OCI-LY3 (cell line): ENCODE measurements at regions not wholly inside any gene's neighbourhood (a gene's known extent, or its start where the extent isn't known, plus 50 kb on each side); places are given as distances from the start of the nearest gene placed in this dataset.

Experiments used
- H2AFZ ChIP-seq: fragments of 200-600, 300-600 bp; shearing (Covaris generic); 2 replicates; pipeline ENCODE4 v1.6.0; 2014; ENCODE audit warnings: antibody characterized with exemption, low read depth, low read length
- H3K27ac ChIP-seq: fragments of 200-600, 300-600 bp; sonication (generic); 2 replicates; pipeline ENCODE4 v1.5.1; 2014; ENCODE audit warnings: mild to moderate bottlenecking, low read length, moderate library complexity, mixed read lengths
- H3K27me3 ChIP-seq: fragments of 200-600, 300-600 bp; sonication (generic); 2 replicates; pipeline ENCODE4 v1.6.1; 2014; ENCODE audit warnings: low read depth, low read length, mixed read lengths
- H3K36me3 ChIP-seq: fragments of 200-600, 300-600 bp; sonication (generic); replicated peaks from 2 replicates; pipeline ENCODE3; 2014; ENCODE audit warnings: low read depth, low read length, mixed read lengths
- H3K4me1 ChIP-seq: fragments of 300-600, 200-600 bp; sonication (generic); 2 replicates; pipeline ENCODE4 v1.6.1; 2014; ENCODE audit warnings: low read length, mixed read lengths
- H3K4me2 ChIP-seq: fragments of 200-600, 300-600 bp; sonication (generic); 2 replicates; pipeline ENCODE4 v1.6.1; 2014; ENCODE audit warnings: low read length, mixed read lengths
- H3K4me3 ChIP-seq: fragments of 300-600, 200-600 bp; sonication (generic); 2 replicates; pipeline ENCODE4 v1.5.1; 2014; ENCODE audit warnings: antibody characterized with exemption, mild to moderate bottlenecking, low read length, moderate library complexity
- H3K79me2 ChIP-seq: fragments of 300-600, 200-600 bp; shearing (Covaris generic); 2 replicates; pipeline ENCODE4 v1.6.1; 2014; ENCODE audit warnings: mild to moderate bottlenecking, low read length, mixed read lengths
- H3K9ac ChIP-seq: fragments of 300-600, 200-600 bp; shearing (Covaris generic); 2 replicates; pipeline ENCODE4 v1.6.0; 2014; ENCODE audit warnings: mild to moderate bottlenecking, low read length, moderate library complexity
- H3K9me3 ChIP-seq: fragments of 200-600, 300-600 bp; shearing (Covaris generic); 2 replicates; pipeline ENCODE4 v1.6.1; 2014; ENCODE audit warnings: low read length, mixed read lengths; ENCODE audit not compliant: insufficient read depth
- H4K20me1 ChIP-seq: fragments of 200-600, 300-600 bp; sonication (generic); 2 replicates; pipeline ENCODE4 v1.6.1; 2016; ENCODE audit warnings: low read length, mixed read lengths; ENCODE audit not compliant: insufficient read depth
- CTCF ChIP-seq: fragments of 200-600, 300-600 bp; sonication (generic); IDR thresholded peaks from 2 replicates; pipeline ENCODE4 v1.5.1; 2014; ENCODE audit warnings: antibody characterized with exemption, low read length, low read depth
- EZH2phosphoT487 ChIP-seq: fragments of 200-600 bp; shearing (Covaris generic); IDR thresholded peaks from 2 replicates; pipeline ENCODE4 v1.6.1; 2018; ENCODE audit warnings: antibody characterized with exemption, mixed run types, low read depth

GRCh38 chr2:236342951-236343350 lies 78.7 kb upstream of the ASB18 start:
- Histone ChIP-seq H3K9ac (no peak overlapping the region), H3K27ac (no peak overlapping the region), H2AFZ (no peak overlapping the region)

GRCh38 chr2:236343400-236344161 lies 79.4 kb upstream of the ASB18 start:
- Histone ChIP-seq H3K9me3 (no peaks in the 10 kb centered on the region), H3K9ac (no peak overlapping the region), H3K4me2 (no peak overlapping the region), H2AFZ (no peak overlapping the region), H3K4me3 (no peak overlapping the region), H4K20me1 (no peaks in the 10 kb centered on the region), H3K27ac (no peak overlapping the region), H3K27me3 (no peaks in the 10 kb centered on the region), H3K79me2 (no peaks in the 10 kb centered on the region), H3K36me3 (no peaks in the 10 kb centered on the region), H3K4me1 (peaks cover 8% of the 10 kb centered on the region)
- TF ChIP-seq CTCF (peak; percentile 62), EZH2phosphoT487 (no peak)

More at GRCh38 chr2:236342951-236343350, 78.7 kb upstream of the ASB18 start:
- Histone ChIP-seq H3K4me2 (no peak overlapping the region), H3K4me1 (peaks cover 8% of the 10 kb centered on the region), H3K79me2 (no peaks in the 10 kb centered on the region), H3K27me3 (no peaks in the 10 kb centered on the region), H3K4me3 (no peak overlapping the region), H4K20me1 (no peaks in the 10 kb centered on the region), H3K9me3 (no peaks in the 10 kb centered on the region), H3K36me3 (no peaks in the 10 kb centered on the region)
- TF ChIP-seq CTCF (no peak), EZH2phosphoT487 (no peak)

GRCh38 chr2:236344446-236344845 lies 80.2 kb upstream of the ASB18 start:
- Histone ChIP-seq H3K4me2 (no peak overlapping the region), H3K4me1 (peaks cover 8% of the 10 kb centered on the region), H3K36me3 (no peaks in the 10 kb centered on the region), H3K9ac (no peak overlapping the region), H3K4me3 (no peak overlapping the region), H2AFZ (no peak overlapping the region), H3K27me3 (no peaks in the 10 kb centered on the region), H3K9me3 (no peaks in the 10 kb centered on the region), H3K79me2 (no peaks in the 10 kb centered on the region), H4K20me1 (no peaks in the 10 kb centered on the region), H3K27ac (no peak overlapping the region)
- TF ChIP-seq EZH2phosphoT487, result no peak
- no peak for TF ChIP-seq CTCF

GRCh38 chr2:236345081-236345714 lies 81.0 kb upstream of the ASB18 start:
- Histone ChIP-seq H3K27me3 (no peaks in the 10 kb centered on the region), H3K9ac (no peak overlapping the region), H4K20me1 (no peaks in the 10 kb centered on the region), H2AFZ (no peak overlapping the region), H3K36me3 (no peaks in the 10 kb centered on the region), H3K79me2 (no peaks in the 10 kb centered on the region), H3K9me3 (no peaks in the 10 kb centered on the region), H3K4me2 (no peak overlapping the region), H3K4me3 (no peak overlapping the region), H3K27ac (no peak overlapping the region), H3K4me1 (peaks cover 8% of the 10 kb centered on the region)
- TF ChIP-seq CTCF, result no peak
- TF ChIP-seq EZH2phosphoT487, result no peak
